Gastroesophageal sphincter (tissue), 3 donors: ENCODE measurements at regions not wholly inside any gene's neighbourhood (a gene's known extent, or its start where the extent isn't known, plus 50 kb on each side); places are given as distances from the start of the nearest gene placed in this dataset.

Source experiments
- CTCF ChIP-seq, 4 experiments: fragments of 200-600 bp in 2 of 4; fragments of 450-650 bp in 2 of 4; sonication (generic) in 1 of 4; IDR thresholded peaks; one replicate each; pipeline ENCODE4 v1.5.1; 2017 to 2019; ENCODE audit warnings: antibody characterized with exemption in 4 of 4, mild to moderate bottlenecking in 2 of 4, moderate library complexity in 2 of 4
- POLR2A ChIP-seq, 2 donors: fragments of 450-650 bp; IDR thresholded peaks; one replicate each; pipeline ENCODE4 v1.6.1; 2017; ENCODE audit warnings: antibody characterized with exemption in 2 of 2, mild to moderate bottlenecking in 2 of 2, moderate library complexity in 1 of 2

- TF ChIP-seq CTCF (IDR thresholded peaks at IDR 0.05) (no peak), POLR2A (IDR thresholded peaks at IDR 0.05) (no peak)
Measured at GRCh38 chr6:150511313-150511712, 88.4 kb upstream of the PLEKHG1 start.
